ENCODE measurements at regions not wholly inside any gene's neighbourhood (a gene's known extent, or its start where the extent isn't known, plus 50 kb on each side); places are given as distances from the start of the nearest gene placed in this dataset.

DNA sequence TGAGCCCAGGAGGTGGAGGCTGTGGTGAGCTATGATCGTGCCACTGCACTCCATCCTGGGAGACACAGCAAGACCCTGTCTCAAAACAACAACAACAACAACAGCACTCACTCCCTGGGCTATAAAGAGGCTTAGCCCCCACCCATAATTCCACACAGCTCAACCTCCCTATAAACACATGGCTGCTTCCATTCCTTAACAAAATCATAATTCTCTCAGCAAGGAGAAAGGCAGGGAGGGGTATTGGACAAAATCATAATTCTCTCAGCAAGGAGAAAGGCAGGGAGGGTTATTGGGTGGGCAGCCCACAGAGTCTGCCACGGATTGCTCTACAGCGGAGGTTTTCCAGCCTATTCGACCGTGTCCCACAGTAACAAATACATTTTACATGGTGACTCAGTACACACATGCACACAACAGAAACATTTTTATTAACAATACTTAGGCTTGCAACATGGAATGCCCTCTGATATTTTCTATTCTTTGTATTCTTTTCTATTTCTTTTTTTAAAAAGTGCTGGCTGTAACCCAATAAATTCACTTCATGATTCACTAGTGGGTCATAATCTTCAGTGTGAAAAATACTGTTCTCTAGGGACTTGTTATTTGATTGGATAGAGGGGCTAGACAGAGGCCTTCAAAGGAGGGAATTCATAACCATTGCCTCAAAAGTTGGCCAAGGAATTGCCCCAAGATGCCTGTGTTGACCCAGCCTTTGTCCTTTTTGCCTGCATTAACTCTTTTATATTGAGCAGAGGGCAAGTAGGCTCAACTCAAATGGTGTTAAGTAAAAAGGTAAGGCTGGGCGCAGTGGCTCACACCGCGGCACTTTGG lies 50.6 kb upstream of the ZMYND8 start:
- TF ChIP-seq, protein P1, sequence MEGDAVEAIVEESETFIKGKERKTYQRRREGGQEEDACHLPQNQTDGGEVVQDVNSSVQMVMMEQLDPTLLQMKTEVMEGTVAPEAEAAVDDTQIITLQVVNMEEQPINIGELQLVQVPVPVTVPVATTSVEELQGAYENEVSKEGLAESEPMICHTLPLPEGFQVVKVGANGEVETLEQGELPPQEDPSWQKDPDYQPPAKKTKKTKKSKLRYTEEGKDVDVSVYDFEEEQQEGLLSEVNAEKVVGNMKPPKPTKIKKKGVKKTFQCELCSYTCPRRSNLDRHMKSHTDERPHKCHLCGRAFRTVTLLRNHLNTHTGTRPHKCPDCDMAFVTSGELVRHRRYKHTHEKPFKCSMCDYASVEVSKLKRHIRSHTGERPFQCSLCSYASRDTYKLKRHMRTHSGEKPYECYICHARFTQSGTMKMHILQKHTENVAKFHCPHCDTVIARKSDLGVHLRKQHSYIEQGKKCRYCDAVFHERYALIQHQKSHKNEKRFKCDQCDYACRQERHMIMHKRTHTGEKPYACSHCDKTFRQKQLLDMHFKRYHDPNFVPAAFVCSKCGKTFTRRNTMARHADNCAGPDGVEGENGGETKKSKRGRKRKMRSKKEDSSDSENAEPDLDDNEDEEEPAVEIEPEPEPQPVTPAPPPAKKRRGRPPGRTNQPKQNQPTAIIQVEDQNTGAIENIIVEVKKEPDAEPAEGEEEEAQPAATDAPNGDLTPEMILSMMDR (conservative IDR thresholded peaks at IDR 0.05; ENCODE audit: control insufficient read depth, insufficient read depth, low read depth, low read length), result no peak
- peak; percentile 41 for DNase-seq (ENCODE audit: low read depth)
- no peak overlapping the region for H3K4me3 ChIP-seq (ENCODE audit: control insufficient read depth, low read depth, low read length)

- TF ChIP-seq, protein P1 (conservative IDR thresholded peaks at IDR 0.05; ENCODE audit: control insufficient read depth, insufficient read depth, low read depth, low read length), result no peak
- H3K4me3 ChIP-seq (ENCODE audit: control insufficient read depth, low read depth, low read length), result no peak overlapping the region
- DNase-seq (ENCODE audit: low read depth), result no peak
Observed at GRCh38 chr20:47411161-47411560, 54.7 kb upstream of the ZMYND8 start.

DNA sequence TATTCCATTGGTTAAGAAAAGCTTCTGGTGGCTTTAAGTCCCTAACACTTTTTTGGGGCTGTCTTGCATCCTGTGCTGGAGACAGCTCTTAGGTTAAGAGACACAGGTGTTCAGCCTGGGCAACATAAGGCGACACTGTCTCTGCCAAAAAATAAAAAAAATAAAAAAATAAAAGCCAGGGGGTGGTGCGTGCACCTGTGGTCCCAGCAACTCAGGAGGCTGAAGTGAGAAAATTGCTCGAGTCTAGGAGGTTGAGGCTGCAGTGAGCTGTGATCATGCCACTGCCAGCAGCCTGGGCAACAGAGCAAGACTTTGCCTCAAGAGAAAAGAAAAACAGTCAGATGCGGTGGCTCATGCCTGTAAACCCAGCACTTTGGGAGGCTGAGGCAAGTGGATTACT lies 55.6 kb upstream of the ZMYND8 start:
- TF ChIP-seq, protein P1 (conservative IDR thresholded peaks at IDR 0.05; ENCODE audit: control insufficient read depth, insufficient read depth, low read depth, low read length), result no peak
- no peak overlapping the region for H3K4me3 ChIP-seq (ENCODE audit: control insufficient read depth, low read depth, low read length)
- DNase-seq (ENCODE audit: low read depth), result no peak

- no peak overlapping the region for H3K4me3 ChIP-seq (ENCODE audit: control insufficient read depth, low read depth, low read length)
- DNase-seq (ENCODE audit: low read depth), result no peak
- TF ChIP-seq, protein P1 (conservative IDR thresholded peaks at IDR 0.05; ENCODE audit: control insufficient read depth, insufficient read depth, low read depth, low read length), result no peak
Observed at GRCh38 chr20:47413189-47413588, 56.7 kb upstream of the ZMYND8 start.

DNA sequence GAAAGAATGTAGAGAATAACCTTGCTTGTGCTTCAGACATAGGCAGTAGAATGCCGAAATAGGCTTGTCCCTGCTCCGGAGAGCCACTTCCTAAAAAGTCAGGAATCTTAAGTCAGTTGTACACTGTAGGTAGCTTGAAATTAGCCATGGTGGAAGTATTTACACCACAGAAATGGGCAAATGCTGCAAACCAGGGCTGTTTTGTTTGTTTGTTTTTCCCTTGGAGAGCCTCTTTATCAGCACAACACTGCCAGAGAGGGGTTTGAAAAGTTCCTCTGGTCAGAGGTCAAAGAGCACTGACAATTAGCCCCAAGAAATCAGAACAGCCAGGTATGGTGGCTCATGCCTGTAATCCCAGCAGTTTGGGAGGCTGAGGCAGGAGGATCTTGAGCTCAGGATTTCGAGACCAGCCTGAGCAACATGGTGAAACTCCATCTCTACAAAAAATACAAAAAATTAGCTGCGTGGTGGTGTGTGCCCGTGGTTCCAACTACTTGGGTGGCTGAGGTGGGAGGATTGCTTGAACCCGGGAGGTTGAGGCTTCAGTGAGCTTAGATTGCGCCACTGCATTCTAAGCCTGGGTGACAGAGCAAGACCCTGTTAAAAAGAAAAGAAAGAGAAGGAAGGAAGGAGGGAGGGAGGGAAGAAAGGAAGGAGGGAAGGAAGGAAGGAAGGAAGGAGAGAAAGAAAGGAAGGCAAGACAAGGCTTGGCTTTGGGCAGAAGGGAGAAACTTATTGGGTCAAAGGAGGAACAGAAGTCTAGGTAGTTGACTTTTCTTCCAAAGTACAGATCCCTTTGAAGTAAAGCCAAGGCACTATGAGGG lies 61.0 kb upstream of the ZMYND8 start:
- TF ChIP-seq, protein P1 (conservative IDR thresholded peaks at IDR 0.05; ENCODE audit: control insufficient read depth, insufficient read depth, low read depth, low read length), result no peak
- DNase-seq (ENCODE audit: low read depth), result no peak
- no peak overlapping the region for H3K4me3 ChIP-seq (ENCODE audit: control insufficient read depth, low read depth, low read length)

GRCh38 chr20:47418069-47418757 lies 61.7 kb upstream of the ZMYND8 start:
- no peak overlapping the region for H3K4me3 ChIP-seq (ENCODE audit: control insufficient read depth, low read depth, low read length)
- TF ChIP-seq, protein P1 (conservative IDR thresholded peaks at IDR 0.05; ENCODE audit: control insufficient read depth, insufficient read depth, low read depth, low read length), result no peak
- no peak for DNase-seq (ENCODE audit: low read depth)

All from fibroblast of mammary gland (primary cell).